GM13977 (cell line): ENCODE measurements at regions not wholly inside any gene's neighbourhood (a gene's known extent, or its start where the extent isn't known, plus 50 kb on each side); places are given as distances from the start of the nearest gene placed in this dataset.

Experiments used
- DNase-seq: peaks from one replicate; pipeline ENCODE4 v3.0.0; 2012; ENCODE audit warnings: low spot score
- CTCF ChIP-seq: IDR thresholded peaks from 2 replicates; pipeline ENCODE4 v1.5.1; 2012; ENCODE audit warnings: mild to moderate bottlenecking, control low read depth; ENCODE audit not compliant: insufficient read depth; ENCODE audit errors: extremely low read depth, missing control alignments
- in situ Hi-C: fragments of 300-500 bp; cut with MboI; formaldehyde crosslinking; loops from one replicate; pipeline ENCODE4 v1.12.0; 2022; ENCODE audit warnings: low sequenced_read_pairs, low pct_unique_long_range_greater_than_20kb, mixed read lengths, inconsistent platforms; ENCODE audit not compliant: unreplicated experiment

- in situ Hi-C loops: no loop called here
- no peak for DNase-seq
- TF ChIP-seq CTCF: no peak
Measured at GRCh38 chr15:98217356-98217755, 256.9 kb downstream of the ARRDC4 start.

- TF ChIP-seq CTCF: no peak
- no peak for DNase-seq
- in situ Hi-C loops: no loop called here
Measured at GRCh38 chr15:98221144-98221543, 260.6 kb downstream of the ARRDC4 start.

- DNase-seq: no peak
- in situ Hi-C loops: no loop called here
- TF ChIP-seq CTCF: no peak
Measured at GRCh38 chr15:98221577-98221976, 261.1 kb downstream of the ARRDC4 start.

GRCh38 chr15:98226149-98226548 is 265.6 kb downstream of the ARRDC4 start:
- in situ Hi-C loops: no loop called here
- TF ChIP-seq CTCF: no peak
- no peak for DNase-seq

GRCh38 chr15:98226578-98226977 is 266.1 kb downstream of the ARRDC4 start:
- no peak for TF ChIP-seq CTCF
- in situ Hi-C loops: no loop called here

GRCh38 chr15:98228846-98229245 is 268.3 kb downstream of the ARRDC4 start:
- no peak for DNase-seq
- TF ChIP-seq CTCF: no peak
- in situ Hi-C loops: no loop called here

More at GRCh38 chr15:98226578-98226977, 266.1 kb downstream of the ARRDC4 start:
- DNase-seq: no peak

- DNase-seq: no peak
- TF ChIP-seq CTCF: no peak
- in situ Hi-C loops: no loop called here
Measured at GRCh38 chr15:98230975-98231374, 270.5 kb downstream of the ARRDC4 start.
